HL-60 (cell line): ENCODE measurements at regions not wholly inside any gene's neighbourhood (a gene's known extent, or its start where the extent isn't known, plus 50 kb on each side); places are given as distances from the start of the nearest gene placed in this dataset.

ENCODE experiments used
- DNase-seq, 2 experiments: peaks; one replicate each; pipeline ENCODE4 v3.0.0-alpha.2; 2010 to 2020; ENCODE audit warnings: low read depth in 1 of 2, low spot score in 1 of 2
- H3K27ac ChIP-seq: fragments of 250-450 bp; sonication (Bioruptor Pico); replicated peaks from 2 replicates; pipeline ENCODE4 v1.5.1; 2020; ENCODE audit warnings: mild to moderate bottlenecking, moderate library complexity
- H3K27me3 ChIP-seq: fragments of 250-450 bp; sonication (Bioruptor Pico); 2 replicates; pipeline ENCODE4 v1.5.1; 2021; ENCODE audit warnings: mild to moderate bottlenecking, moderate library complexity; ENCODE audit not compliant: insufficient read depth, poor library complexity, severe bottlenecking
- H3K4me3 ChIP-seq: replicated peaks from 2 replicates; pipeline ENCODE4 v1.5.1; 2011; ENCODE audit warnings: mild to moderate bottlenecking, control low read depth, low read length; ENCODE audit not compliant: insufficient read depth
- GABPA ChIP-seq: IDR thresholded peaks from 2 replicates; pipeline ENCODE4 v1.6.1; 2012; ENCODE audit warnings: low read depth
- POLR2AphosphoS5 ChIP-seq: IDR thresholded peaks from 2 replicates; pipeline ENCODE4 v1.6.1; 2012; ENCODE audit warnings: low read depth
- SPI1 ChIP-seq: IDR thresholded peaks from 2 replicates; pipeline ENCODE4 v1.6.1; 2012; ENCODE audit warnings: low read depth, mild to moderate bottlenecking, borderline replicate concordance
- TF ChIP-seq, protein P1 (sequence below): IDR thresholded peaks from one replicate; pipeline ENCODE4 v1.5.1; 2011; ENCODE audit warnings: low read length, control low read depth, inconsistent platforms; ENCODE audit not compliant: insufficient read depth
- TF ChIP-seq, protein P2 (sequence below): IDR thresholded peaks from 2 replicates; pipeline ENCODE4 v1.6.1; 2012; ENCODE audit warnings: low read depth; ENCODE audit not compliant: insufficient replicate concordance

GRCh38 chrX:128543114-128543513 lies 490.9 kb upstream of the ACTRT1 start:
- H3K27me3 ChIP-seq: no peaks in the 10 kb centered on the region
- no peak overlapping the region for H3K27ac ChIP-seq
- TF ChIP-seq GABPA (no peak), POLR2AphosphoS5 (no peak), SPI1 (no peak)
- TF ChIP-seq, protein P1, sequence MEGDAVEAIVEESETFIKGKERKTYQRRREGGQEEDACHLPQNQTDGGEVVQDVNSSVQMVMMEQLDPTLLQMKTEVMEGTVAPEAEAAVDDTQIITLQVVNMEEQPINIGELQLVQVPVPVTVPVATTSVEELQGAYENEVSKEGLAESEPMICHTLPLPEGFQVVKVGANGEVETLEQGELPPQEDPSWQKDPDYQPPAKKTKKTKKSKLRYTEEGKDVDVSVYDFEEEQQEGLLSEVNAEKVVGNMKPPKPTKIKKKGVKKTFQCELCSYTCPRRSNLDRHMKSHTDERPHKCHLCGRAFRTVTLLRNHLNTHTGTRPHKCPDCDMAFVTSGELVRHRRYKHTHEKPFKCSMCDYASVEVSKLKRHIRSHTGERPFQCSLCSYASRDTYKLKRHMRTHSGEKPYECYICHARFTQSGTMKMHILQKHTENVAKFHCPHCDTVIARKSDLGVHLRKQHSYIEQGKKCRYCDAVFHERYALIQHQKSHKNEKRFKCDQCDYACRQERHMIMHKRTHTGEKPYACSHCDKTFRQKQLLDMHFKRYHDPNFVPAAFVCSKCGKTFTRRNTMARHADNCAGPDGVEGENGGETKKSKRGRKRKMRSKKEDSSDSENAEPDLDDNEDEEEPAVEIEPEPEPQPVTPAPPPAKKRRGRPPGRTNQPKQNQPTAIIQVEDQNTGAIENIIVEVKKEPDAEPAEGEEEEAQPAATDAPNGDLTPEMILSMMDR: no peak
- TF ChIP-seq, protein P2, sequence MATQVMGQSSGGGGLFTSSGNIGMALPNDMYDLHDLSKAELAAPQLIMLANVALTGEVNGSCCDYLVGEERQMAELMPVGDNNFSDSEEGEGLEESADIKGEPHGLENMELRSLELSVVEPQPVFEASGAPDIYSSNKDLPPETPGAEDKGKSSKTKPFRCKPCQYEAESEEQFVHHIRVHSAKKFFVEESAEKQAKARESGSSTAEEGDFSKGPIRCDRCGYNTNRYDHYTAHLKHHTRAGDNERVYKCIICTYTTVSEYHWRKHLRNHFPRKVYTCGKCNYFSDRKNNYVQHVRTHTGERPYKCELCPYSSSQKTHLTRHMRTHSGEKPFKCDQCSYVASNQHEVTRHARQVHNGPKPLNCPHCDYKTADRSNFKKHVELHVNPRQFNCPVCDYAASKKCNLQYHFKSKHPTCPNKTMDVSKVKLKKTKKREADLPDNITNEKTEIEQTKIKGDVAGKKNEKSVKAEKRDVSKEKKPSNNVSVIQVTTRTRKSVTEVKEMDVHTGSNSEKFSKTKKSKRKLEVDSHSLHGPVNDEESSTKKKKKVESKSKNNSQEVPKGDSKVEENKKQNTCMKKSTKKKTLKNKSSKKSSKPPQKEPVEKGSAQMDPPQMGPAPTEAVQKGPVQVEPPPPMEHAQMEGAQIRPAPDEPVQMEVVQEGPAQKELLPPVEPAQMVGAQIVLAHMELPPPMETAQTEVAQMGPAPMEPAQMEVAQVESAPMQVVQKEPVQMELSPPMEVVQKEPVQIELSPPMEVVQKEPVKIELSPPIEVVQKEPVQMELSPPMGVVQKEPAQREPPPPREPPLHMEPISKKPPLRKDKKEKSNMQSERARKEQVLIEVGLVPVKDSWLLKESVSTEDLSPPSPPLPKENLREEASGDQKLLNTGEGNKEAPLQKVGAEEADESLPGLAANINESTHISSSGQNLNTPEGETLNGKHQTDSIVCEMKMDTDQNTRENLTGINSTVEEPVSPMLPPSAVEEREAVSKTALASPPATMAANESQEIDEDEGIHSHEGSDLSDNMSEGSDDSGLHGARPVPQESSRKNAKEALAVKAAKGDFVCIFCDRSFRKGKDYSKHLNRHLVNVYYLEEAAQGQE: no peak
- no peak for DNase-seq
- H3K4me3 ChIP-seq: no peak overlapping the region

GRCh38 chrX:128518508-128518907 lies 466.3 kb upstream of the ACTRT1 start:
- Histone ChIP-seq H3K4me3 (no peak overlapping the region), H3K27me3 (no peaks in the 10 kb centered on the region), H3K27ac (no peak overlapping the region)
- no peak for TF ChIP-seq GABPA
- TF ChIP-seq, protein P1: no peak
- no peak for TF ChIP-seq SPI1
- TF ChIP-seq, protein P2: no peak
- TF ChIP-seq POLR2AphosphoS5: no peak
- DNase-seq: peak in 1 of 2 experiments; percentile 1

DNA sequence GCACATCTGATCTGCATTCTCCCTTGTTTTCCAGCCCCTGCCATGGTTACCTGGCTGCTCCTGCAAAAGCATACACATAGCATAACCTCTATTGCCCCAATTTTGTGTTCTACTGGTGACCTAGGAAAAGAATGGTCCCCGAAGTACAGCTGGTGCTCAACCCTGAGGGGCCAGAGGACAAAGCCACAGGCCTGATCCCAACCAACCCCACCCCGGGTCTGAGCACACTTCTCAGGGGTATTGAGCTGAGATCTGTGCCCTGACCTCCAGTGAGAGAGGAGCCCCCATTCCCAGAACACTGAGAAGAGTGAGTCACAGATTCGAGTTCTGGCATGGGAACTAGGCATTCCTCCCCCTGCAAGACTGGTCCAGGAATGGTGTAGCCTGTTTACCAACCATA lies 465.5 kb upstream of the ACTRT1 start:
- no peak for DNase-seq
- Histone ChIP-seq H3K4me3 (no peak overlapping the region), H3K27ac (no peak overlapping the region), H3K27me3 (no peaks in the 10 kb centered on the region)
- TF ChIP-seq POLR2AphosphoS5 (no peak), GABPA (no peak), SPI1 (no peak)
- TF ChIP-seq, protein P1: no peak
- TF ChIP-seq, protein P2: no peak
